ENCODE measurements at regions not wholly inside any gene's neighbourhood (a gene's known extent, or its start where the extent isn't known, plus 50 kb on each side); places are given as distances from the start of the nearest gene placed in this dataset.

DNA sequence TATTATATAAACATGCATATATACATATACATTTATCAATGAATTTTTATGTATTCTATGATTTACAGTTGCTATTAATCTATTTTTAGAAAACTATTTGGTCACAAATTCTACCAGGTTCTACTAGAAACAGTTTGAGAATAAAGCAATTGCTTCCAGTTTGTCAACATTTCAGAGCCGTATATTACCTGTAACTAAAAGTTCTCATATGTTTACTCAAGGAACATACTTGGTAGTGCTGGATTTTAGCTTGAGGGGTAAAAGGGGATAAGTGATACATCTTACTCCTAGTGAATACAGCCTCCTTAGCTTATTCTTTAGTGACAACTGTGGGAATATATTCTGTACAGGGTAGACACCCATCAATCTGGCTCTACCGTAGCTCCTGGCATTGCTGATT lies 1590.5 kb upstream of the LRRTM3 start:
- TF ChIP-seq YY1 (IDR thresholded peaks at IDR 0.05; ENCODE audit: insufficient read depth, insufficient read length), result no peak
- no peak for TF ChIP-seq ZNF274 (IDR thresholded peaks at IDR 0.05; ENCODE audit: low read depth, low read length)

Data from NT2/D1 (cell line).